HG03066 (cell line): ENCODE measurements at regions not wholly inside any gene's neighbourhood (a gene's known extent, or its start where the extent isn't known, plus 50 kb on each side); places are given as distances from the start of the nearest gene placed in this dataset.

ENCODE experiments used
- ATAC-seq: cut with Tn5 transposase; IDR thresholded peaks from one replicate; pipeline ENCODE4 v1.9.1; 2021; ENCODE audit warnings: low read depth; ENCODE audit not compliant: unreplicated experiment

DNA sequence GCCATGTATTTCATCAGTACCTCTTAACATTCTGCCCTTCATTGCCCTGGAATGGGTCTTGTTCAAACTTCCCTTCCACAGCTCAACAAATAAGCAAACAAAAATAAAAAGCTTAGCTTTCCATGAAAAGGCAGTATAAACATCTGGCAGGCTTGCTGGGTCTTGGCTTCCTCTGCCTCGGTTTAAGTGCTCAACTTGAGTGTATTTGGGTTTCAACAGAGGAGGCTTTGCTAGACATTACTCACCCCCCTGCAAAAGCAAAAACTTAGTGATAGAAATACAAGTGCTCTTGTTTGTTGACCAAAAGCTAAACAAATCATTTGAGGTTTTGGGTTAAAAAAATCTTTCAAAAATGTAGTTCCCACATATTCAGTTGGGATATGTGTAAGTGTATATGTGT, 518.5 kb downstream of the PLPP3 start:
- no peak for ATAC-seq

DNA sequence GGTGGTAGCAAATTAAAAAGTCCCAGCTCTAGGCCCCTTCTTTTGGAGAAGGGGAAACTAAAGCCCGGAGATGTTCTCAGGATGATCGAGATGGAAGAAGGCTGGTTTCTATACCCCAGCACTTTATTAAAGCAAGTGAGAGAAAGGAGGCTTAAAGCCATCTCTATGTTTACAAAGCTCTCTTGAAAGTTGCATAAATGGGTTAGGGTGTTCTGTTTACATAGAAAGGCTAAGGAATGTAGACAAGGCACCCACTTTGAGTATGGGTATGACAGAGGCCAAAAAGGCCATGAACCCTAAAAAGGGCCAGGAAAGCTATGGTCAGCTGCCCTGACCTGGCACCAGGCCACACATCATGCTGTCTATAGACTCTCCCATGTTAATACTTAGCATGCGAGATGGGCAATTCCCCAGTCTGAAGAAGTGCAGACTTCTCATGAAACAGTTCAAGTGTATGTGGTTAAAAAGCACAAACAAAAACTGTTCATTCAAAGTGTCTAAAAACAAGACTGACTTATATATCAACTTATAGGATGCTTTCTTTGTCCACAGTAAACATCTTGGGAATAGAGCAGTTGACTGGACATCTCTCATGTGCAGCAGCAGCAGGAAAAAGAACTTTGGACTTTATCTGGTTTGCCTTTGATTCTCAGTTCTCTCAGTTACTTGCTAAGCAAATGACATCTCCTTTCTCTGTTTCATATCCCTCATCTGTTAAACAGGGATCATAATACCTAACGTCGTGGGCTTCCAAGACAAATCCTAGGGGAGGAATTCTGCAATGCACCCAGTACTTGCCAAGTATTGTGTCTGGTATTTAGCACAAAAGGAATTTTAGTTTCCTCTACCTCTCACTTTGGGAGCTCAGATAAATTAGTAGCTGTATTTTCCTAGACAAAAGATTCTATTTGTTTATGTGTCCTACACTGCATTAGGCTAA, 521.6 kb downstream of the PLPP3 start:
- no peak for ATAC-seq

DNA sequence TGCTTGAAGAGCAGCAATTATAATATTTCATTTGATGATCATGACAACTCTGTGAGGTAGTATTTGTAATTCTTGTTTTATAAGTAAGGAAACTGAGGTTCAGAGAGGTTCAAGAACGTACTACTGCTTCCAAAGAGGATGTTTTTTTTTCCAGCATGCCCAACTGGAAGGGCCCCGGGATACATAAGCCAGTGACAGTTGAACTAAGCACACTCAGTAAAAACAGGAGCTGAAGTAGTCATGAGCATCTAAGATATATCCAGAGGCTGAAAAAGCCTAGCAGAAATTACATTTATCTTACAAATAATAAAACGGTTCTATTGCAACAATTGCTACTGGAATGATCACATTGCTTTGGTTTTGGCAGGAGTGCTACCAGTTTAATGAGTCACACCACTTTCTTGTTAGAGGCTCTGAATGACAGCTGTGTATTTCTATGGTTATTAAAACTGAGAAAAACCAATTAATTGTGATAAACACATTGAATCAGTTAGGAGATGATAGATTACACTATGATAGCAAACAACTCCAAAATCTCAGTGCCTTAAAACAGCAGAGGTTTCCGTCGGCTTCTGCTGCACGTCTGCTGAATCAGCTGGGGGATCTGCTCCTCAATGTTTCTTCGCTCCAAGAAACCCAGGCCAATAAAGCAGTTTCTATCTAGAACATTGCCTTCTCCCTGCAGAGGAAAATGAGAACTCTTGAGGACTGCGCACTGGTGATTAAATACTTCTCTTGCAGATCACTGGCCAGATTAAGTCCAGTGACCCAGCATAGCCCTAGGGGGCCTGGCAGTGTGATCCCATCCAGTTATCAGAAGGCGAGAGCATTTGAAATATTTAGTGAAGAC, 522.7 kb downstream of the PLPP3 start:
- ATAC-seq: no peak

DNA sequence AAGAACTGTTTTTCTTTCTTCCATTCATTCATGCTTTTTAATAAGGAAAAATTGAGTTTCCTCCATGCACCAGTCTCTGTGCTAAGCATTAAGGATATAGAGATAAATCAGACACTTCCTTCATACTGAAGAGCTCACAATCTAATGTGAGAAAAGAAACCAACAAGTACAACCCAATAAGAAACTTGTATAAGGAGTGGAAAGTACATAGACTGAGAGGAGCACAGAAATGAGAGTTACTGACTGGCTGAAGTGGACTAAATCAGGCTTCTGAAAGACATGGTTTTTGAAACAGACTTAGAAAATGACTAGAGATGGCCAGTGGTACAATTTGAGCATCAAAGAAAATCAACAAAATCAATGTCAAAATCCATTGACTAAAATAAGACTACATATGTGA, 524.4 kb downstream of the PLPP3 start:
- no peak for ATAC-seq

DNA sequence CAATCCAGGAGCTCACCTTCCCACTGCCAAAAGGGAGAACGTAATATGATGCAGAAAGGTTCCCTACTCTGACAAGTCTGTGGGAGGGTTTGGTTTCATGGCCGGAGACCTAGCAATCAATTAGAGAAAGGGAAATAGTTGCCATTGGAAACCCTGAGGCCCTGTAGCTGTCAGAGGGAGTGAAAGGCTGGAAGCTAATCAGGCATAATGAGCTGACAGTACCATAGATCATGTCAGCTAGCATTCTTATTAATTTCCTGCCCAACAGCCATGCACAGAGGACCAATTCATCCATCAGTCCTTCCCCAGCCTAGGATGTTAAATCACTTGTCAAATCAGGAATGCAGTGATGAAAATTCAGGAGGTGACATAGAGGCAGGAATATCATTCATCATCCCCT, 527.3 kb downstream of the PLPP3 start:
- no peak for ATAC-seq

- no peak for ATAC-seq
These were observed 528.5 kb downstream of the PLPP3 start for GRCh38 chr1:56050911-56051310.

DNA sequence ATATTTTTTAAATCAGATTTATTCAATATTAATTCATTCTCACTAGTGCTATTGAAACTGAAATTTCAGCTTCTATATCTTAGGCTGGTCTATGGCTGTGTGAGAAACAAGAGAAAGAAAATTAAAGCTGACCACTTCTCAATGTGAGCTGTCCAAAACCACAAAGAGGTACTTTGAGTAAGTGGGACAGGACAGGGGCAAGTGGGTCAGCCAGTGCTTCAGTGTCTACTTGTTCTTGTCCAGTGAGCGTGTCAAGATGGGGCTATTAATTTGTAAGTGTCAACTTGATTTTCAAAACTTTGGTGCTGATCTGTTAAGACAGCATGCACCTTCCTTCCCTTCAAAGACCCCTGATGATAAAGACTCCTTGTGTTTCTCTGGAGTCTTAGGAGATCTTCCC, 533.9 kb downstream of the PLPP3 start:
- ATAC-seq: peak; percentile 58

GRCh38 chr1:56045062-56045461, 534.3 kb downstream of the PLPP3 start:
- peak; percentile 44 for ATAC-seq

DNA sequence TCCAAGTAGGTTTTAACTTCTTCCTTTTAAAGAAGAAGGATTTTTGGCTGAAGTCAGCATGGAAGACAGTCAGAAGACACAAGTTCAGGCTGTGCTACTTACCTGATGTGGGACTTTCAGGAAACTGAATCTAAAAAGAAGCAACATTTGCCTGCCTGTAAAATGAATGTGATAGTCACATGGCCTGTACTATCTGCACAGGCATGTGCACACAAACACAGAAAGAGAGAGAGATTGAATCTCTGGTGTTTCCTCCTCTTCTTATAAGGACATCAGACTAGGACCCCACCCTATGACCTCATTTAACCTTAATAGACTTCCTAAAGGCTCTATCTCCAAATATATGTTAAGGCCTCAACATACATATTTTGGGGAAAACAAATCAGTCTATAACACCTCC, 542.9 kb downstream of the PLPP3 start:
- no peak for ATAC-seq

GRCh38 chr1:56034847-56035481, 544.4 kb downstream of the PLPP3 start:
- no peak for ATAC-seq

GRCh38 chr1:56034222-56034621, 545.1 kb downstream of the PLPP3 start:
- no peak for ATAC-seq

DNA sequence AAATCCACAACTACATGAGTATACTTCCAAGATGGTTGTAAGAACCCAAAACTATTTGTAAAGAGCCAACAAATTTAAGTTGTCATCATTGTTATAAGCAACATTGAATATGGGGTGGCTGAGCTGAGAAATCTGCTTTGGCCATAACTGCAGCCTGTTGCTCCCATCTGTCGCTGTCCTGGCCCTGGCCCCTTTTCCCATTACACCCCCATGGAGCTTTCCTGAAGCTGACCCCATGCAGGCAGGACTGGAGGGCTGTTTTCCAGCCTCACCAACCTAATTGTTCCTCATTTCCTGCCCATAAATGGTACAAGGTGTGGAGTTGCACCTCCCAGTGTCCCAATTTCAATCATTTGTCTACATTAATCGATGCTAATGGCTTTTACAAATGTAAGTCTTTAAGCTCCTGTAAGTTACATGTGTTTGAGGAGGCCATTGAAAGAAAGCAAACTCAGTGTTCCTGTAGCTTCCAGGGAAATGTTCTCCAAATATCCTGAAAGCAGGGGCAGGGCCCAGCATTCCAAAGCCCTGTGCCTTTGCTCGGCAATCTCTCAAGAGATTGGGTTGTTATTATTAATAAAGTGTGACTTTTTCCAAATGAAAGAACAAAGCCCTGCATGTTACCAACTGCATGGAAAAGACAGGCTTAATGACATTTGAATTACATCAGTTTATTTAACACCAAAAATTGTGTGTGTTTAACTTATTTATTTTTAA, 545.9 kb downstream of the PLPP3 start:
- no peak for ATAC-seq

- ATAC-seq: no peak
These were observed 547.2 kb downstream of the PLPP3 start for GRCh38 chr1:56032096-56032676.

DNA sequence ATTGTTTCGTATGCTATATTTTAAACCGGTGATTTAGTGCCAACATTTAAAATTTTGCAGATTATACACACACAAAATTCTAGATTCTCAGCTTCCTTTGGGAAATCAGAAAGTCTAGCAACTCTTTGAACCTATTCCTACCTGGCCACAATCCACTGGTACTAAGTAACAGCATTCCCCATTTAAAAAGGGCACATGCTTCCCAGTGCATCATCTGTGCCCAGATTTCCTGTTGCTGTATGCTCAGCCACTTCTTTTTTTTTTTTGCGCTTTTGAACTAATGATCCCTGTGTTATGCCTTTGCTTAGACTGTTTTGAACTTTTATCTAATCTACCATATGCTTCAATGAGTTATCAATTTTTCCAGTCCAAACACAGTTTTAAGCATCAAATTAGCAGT, 548.4 kb downstream of the PLPP3 start:
- ATAC-seq: no peak

GRCh38 chr1:56029319-56030003, 549.9 kb downstream of the PLPP3 start:
- no peak for ATAC-seq

DNA sequence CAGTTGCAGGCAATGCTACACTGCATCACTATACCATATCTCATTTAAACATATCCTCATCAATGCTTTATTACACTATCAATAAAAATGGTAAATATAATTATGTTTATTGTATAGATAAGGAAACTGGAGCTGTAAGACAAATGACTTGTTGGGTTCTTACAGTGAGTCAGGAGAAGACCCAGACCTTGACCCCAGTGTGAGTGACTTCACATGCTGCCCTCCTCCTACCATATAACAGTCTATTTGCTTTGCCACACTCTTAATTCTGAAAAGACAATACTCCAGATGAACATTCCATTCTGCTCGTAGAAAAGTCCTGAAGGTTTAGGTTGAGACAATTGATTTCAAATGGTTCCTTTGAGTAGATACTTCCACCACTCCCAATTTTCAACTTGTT, 550.5 kb downstream of the PLPP3 start:
- ATAC-seq: no peak

DNA sequence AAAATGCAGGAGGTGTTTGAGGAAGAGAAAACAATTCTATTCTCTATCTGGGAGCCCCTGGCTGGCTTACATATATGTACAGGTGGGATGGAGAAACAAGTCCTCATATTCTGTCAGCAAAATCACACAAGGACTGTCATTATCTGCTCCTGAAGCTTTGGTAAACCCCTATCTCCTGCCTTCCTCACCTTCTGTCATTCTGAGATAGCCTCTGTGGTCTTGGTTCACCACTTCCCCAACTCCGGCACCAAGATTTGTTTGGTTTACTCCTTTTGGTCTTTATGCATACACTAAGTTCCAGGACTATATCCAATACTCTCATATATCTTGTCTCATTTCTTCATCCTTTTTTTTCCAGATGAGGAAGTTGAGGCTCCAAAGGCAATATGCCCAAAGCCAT, 551.1 kb downstream of the PLPP3 start:
- no peak for ATAC-seq

- ATAC-seq: no peak
These were observed 553.4 kb downstream of the PLPP3 start for GRCh38 chr1:56025942-56026341.

- ATAC-seq: no peak
These were observed 555.2 kb downstream of the PLPP3 start for GRCh38 chr1:56024155-56024554.

DNA sequence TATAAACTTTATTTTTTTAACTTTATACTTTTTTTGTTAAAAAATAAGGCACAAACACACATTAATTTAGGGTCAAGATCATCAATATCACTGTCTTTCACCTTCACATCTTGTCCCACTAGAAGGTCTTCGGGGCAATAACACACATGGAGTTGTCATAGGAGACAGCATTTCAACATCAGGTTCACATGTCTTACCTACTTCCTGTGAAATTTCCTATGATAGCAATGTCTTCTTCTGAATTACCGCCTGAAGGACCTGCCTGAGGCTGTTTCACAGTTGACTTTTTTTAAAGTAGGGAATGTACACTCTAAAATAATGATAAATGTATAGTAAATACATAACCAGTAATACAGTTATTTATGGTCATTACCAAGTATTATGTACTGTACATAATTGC, 559.4 kb downstream of the PLPP3 start:
- no peak for ATAC-seq
